Skeletal muscle tissue (tissue), 3 donors: ENCODE measurements at regions not wholly inside any gene's neighbourhood (a gene's known extent, or its start where the extent isn't known, plus 50 kb on each side); places are given as distances from the start of the nearest gene placed in this dataset.
A peak's percentile ranks its signal among the peaks of the same experiment; 100 is the strongest.

Experiments used
- H3K27ac ChIP-seq: one replicate; pipeline ENCODE4 v1.7.0; 2013; ENCODE audit warnings: mild to moderate bottlenecking, low read depth, low read length, inconsistent platforms
- H3K27me3 ChIP-seq, 3 donors: one replicate each; pipeline ENCODE4 v1.7.0; 2013; ENCODE audit warnings: low read length in 3 of 3; ENCODE audit not compliant: control insufficient read depth in 3 of 3, insufficient read depth in 3 of 3
- H3K36me3 ChIP-seq, 3 donors: one replicate each; pipeline ENCODE4 v1.7.0; 2013; ENCODE audit warnings: low read length in 3 of 3; ENCODE audit not compliant: control insufficient read depth in 3 of 3, insufficient read depth in 3 of 3
- H3K4me1 ChIP-seq, 3 donors: one replicate each; pipeline ENCODE4 v1.7.0; 2013; ENCODE audit warnings: low read length in 3 of 3, mild to moderate bottlenecking in 3 of 3; ENCODE audit not compliant: control insufficient read depth in 3 of 3, insufficient read depth in 3 of 3
- H3K4me3 ChIP-seq, 3 donors: one replicate each; pipeline ENCODE4 v1.7.0; 2013; ENCODE audit warnings: low read length in 3 of 3
- H3K9ac ChIP-seq, 3 donors: one replicate each; pipeline ENCODE4 v1.7.0; 2013; ENCODE audit warnings: low read length in 3 of 3, mild to moderate bottlenecking in 3 of 3, moderate library complexity in 2 of 3, low read depth in 1 of 3
- H3K9me3 ChIP-seq, 3 donors: one replicate each; pipeline ENCODE4 v1.7.0; 2013; ENCODE audit warnings: low read length in 3 of 3; ENCODE audit not compliant: control insufficient read depth in 3 of 3
- donor health status: Osteomylitis.

GRCh38 chrX:2628751-2629315 is 62.3 kb upstream of the CD99 start:
- Histone ChIP-seq H3K27me3 (no peaks in the 10 kb centered on the region), H3K4me1 (no peaks in the 10 kb centered on the region), H3K36me3 (peaks cover 12 to 21% (median 14%) of the 10 kb centered on the region in 3 donors), H3K9me3 (peaks cover 0 to 9% (median 0%) of the 10 kb centered on the region in 3 donors), H3K9ac (no peak overlapping the region), H3K27ac (no peak overlapping the region), H3K4me3 (no peak overlapping the region)

GRCh38 chrX:2627272-2627867 is 63.7 kb upstream of the CD99 start:
- H3K9ac ChIP-seq: no peak overlapping the region
- no peak overlapping the region for H3K27ac ChIP-seq
- no peaks in the 10 kb centered on the region for H3K4me1 ChIP-seq
- H3K9me3 ChIP-seq: peaks cover 0 to 9% (median 0%) of the 10 kb centered on the region in 3 donors
- H3K36me3 ChIP-seq: peaks cover 14 to 32% (median 20%) of the 10 kb centered on the region in 3 donors
- no peak overlapping the region for H3K4me3 ChIP-seq
- no peaks in the 10 kb centered on the region for H3K27me3 ChIP-seq

- H3K4me3 ChIP-seq: no peak overlapping the region
- peaks cover 0 to 9% (median 0%) of the 10 kb centered on the region in 3 donors for H3K9me3 ChIP-seq
- peaks cover 14 to 32% (median 20%) of the 10 kb centered on the region in 3 donors for H3K36me3 ChIP-seq
- no peaks in the 10 kb centered on the region for H3K4me1 ChIP-seq
- H3K27ac ChIP-seq: no peak overlapping the region
- no peak overlapping the region for H3K9ac ChIP-seq
- no peaks in the 10 kb centered on the region for H3K27me3 ChIP-seq
These were observed 64.3 kb upstream of the CD99 start for GRCh38 chrX:2626750-2627149.

- no peak overlapping the region for H3K27ac ChIP-seq
- H3K9me3 ChIP-seq: no peaks in the 10 kb centered on the region
- H3K4me3 ChIP-seq: no peak overlapping the region
- no peaks in the 10 kb centered on the region for H3K4me1 ChIP-seq
- H3K27me3 ChIP-seq: no peaks in the 10 kb centered on the region
- H3K36me3 ChIP-seq: peaks cover 8 to 12% (median 10%) of the 10 kb centered on the region in 3 donors
- no peak overlapping the region for H3K9ac ChIP-seq
These were observed 70.5 kb upstream of the CD99 start for GRCh38 chrX:2620576-2620975.

DNA sequence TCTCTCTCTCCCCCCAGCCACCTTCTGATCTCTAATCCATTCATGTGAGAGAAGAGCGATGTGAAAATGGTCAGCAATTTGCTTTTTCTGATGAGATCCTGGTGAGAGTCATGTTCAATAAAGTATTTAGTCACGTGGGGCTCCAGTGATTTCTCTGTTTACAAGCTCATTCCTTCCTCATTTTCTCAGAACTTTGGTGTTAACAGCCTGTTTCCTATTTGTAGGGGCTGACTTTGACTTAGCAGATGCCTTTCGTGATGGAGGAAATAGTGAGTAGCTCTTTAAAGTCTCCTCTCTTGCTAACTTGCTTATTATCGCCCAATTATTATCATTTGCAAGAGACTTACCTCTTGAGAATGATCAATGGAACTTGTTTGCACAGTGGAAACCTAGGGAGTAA is 72.6 kb upstream of the CD99 start:
- Histone ChIP-seq H3K36me3 (peaks cover 8 to 10% (median 10%) of the 10 kb centered on the region in 3 donors), H3K27me3 (no peaks in the 10 kb centered on the region), H3K4me1 (no peaks in the 10 kb centered on the region), H3K4me3 (no peak overlapping the region), H3K9ac (no peak overlapping the region), H3K9me3 (no peaks in the 10 kb centered on the region), H3K27ac (no peak overlapping the region)

DNA sequence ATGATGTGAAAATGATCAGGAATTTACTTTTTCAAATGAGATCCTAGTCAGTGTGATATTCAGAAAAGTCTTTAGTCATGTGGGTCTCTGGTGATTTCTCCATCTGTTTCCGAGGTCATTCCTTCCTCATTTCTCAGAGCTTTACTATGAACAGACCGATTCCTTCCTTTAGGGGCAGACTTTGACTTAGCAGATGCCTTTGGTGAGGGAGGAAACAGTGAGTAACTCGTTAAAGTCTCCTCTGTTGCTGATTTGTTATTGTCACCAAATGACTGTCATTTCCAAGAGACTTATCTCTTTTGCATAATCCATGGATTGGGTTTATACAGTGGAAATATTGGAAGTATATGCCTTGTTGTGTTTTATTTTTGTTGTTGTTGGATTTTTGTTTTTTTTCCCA is 76.2 kb upstream of the CD99 start:
- Histone ChIP-seq H3K36me3 (peaks cover 0 to 10% (median 0%) of the 10 kb centered on the region in 3 donors), H3K27ac (peak overlapping the region; percentile 59), H3K9ac (no peak overlapping the region), H3K9me3 (no peaks in the 10 kb centered on the region), H3K27me3 (no peaks in the 10 kb centered on the region), H3K4me3 (no peak overlapping the region), H3K4me1 (peaks cover 0 to 10% (median 8%) of the 10 kb centered on the region in 3 donors)

- Histone ChIP-seq H3K36me3 (no peaks in the 10 kb centered on the region), H3K27me3 (no peaks in the 10 kb centered on the region), H3K9me3 (no peaks in the 10 kb centered on the region), H3K9ac (peak overlapping the region in 2 of 3 donors; percentile 69 to 85), H3K4me1 (peaks cover 4 to 16% (median 8%) of the 10 kb centered on the region in 3 donors), H3K4me3 (peak overlapping the region; percentile 73 to 87 (median 76)), H3K27ac (no peak overlapping the region)
These were observed 80.6 kb upstream of the CD99 start for GRCh38 chrX:2610246-2611170.

GRCh38 chrX:2609431-2610238 is 81.5 kb upstream of the CD99 start:
- H3K4me1 ChIP-seq: peaks cover 4 to 16% (median 8%) of the 10 kb centered on the region in 3 donors
- H3K4me3 ChIP-seq: peak overlapping the region; percentile 73 to 87 (median 76)
- H3K27me3 ChIP-seq: no peaks in the 10 kb centered on the region
- peak overlapping the region; percentile 37 for H3K27ac ChIP-seq
- no peaks in the 10 kb centered on the region for H3K9me3 ChIP-seq
- H3K9ac ChIP-seq: peak overlapping the region; percentile 63 to 85 (median 69)
- H3K36me3 ChIP-seq: no peaks in the 10 kb centered on the region

GRCh38 chrX:2608638-2609430 is 82.3 kb upstream of the CD99 start:
- Histone ChIP-seq H3K9ac (peak overlapping the region; percentile 77 to 85 (median 84)), H3K27me3 (no peaks in the 10 kb centered on the region), H3K4me1 (peaks cover 4 to 16% (median 8%) of the 10 kb centered on the region in 3 donors), H3K27ac (peak overlapping the region; percentile 56), H3K9me3 (no peaks in the 10 kb centered on the region), H3K36me3 (no peaks in the 10 kb centered on the region), H3K4me3 (peak overlapping the region; percentile 73 to 87 (median 78))
